Left ventricle myocardium inferior (tissue), 1 donor: ENCODE measurements at regions not wholly inside any gene's neighbourhood (a gene's known extent, or its start where the extent isn't known, plus 50 kb on each side); places are given as distances from the start of the nearest gene placed in this dataset.
A peak's percentile ranks its signal among the peaks of the same experiment; 100 is the strongest.
"Not testable (repeated sequence)": the region's sequence is repeated elsewhere in the genome, so short reads cannot be mapped to it uniquely, and the experiment has no call there.

Experiments
- DNase-seq: peaks from one replicate; pipeline ENCODE4 v3.0.0-alpha.2; 2020
- H3K27ac ChIP-seq: fragments of 200-600 bp; replicated peaks from 2 replicates; pipeline ENCODE4 v1.8.0; 2021
- H3K27me3 ChIP-seq: fragments of 200-600 bp; 2 replicates; pipeline ENCODE4 v1.8.0; 2021; ENCODE audit warnings: low read depth
- H3K36me3 ChIP-seq: fragments of 200-600 bp; 2 replicates; pipeline ENCODE4 v1.8.0; 2021
- H3K4me1 ChIP-seq: fragments of 200-600 bp; 2 replicates; pipeline ENCODE4 v1.8.0; 2021
- H3K4me3 ChIP-seq: fragments of 200-600 bp; 2 replicates; pipeline ENCODE4 v1.8.0; 2021; ENCODE audit warnings: mild to moderate bottlenecking, moderate library complexity
- H3K9me3 ChIP-seq: fragments of 200-600 bp; replicated peaks from 2 replicates; pipeline ENCODE4 v1.8.0; 2021
- CTCF ChIP-seq: fragments of 200-600 bp; IDR thresholded peaks from 2 replicates; pipeline ENCODE4 v1.8.0; 2021; ENCODE audit warnings: antibody characterized with exemption, mild to moderate bottlenecking, borderline replicate concordance
- intact Hi-C: fragments of 100-400 bp; cut with micrococcal nuclease; formaldehyde crosslinking; loops from one replicate; pipeline ENCODE4 v1.11.0; 2022
- donor health status: DM: no; HTN: yes; CAD: no; lungs with severe emphysema.

- no peak for TF ChIP-seq CTCF
- H3K27ac ChIP-seq, result no peak overlapping the region
- H3K4me3 ChIP-seq, result peak overlapping the region; percentile 50
- H3K27me3 ChIP-seq, result peaks cover 7% of the 10 kb centered on the region
- intact Hi-C loops, result no loop called here
- peak; percentile 23 for DNase-seq
- no peaks in the 10 kb centered on the region for H3K36me3 ChIP-seq
- H3K4me1 ChIP-seq, result peaks cover 7% of the 10 kb centered on the region
- H3K9me3 ChIP-seq, result no peaks in the 10 kb centered on the region
These were observed 70.5 kb upstream of the ABI1 start for GRCh38 chr10:26931223-26931622.

GRCh38 chr10:26922824-26923223, 62.1 kb upstream of the ABI1 start:
- H3K27me3 ChIP-seq, DNase-seq, H3K4me1 ChIP-seq, H3K36me3 ChIP-seq, H3K9me3 ChIP-seq, intact Hi-C loops, H3K4me3 ChIP-seq, H3K27ac ChIP-seq: not testable (repeated sequence)

- H3K36me3 ChIP-seq, DNase-seq, H3K9me3 ChIP-seq, intact Hi-C loops, H3K4me3 ChIP-seq, H3K27me3 ChIP-seq, H3K4me1 ChIP-seq, H3K27ac ChIP-seq: not testable (repeated sequence)
These were observed 58.5 kb upstream of the ABI1 start for GRCh38 chr10:26919156-26919860.

- Histone ChIP-seq H3K27ac (no peak overlapping the region), H3K9me3 (no peaks in the 10 kb centered on the region), H3K36me3 (no peaks in the 10 kb centered on the region), H3K27me3 (no peaks in the 10 kb centered on the region), H3K4me3 (no peak overlapping the region), H3K4me1 (no peaks in the 10 kb centered on the region)
- TF ChIP-seq CTCF, result no peak
- no peak for DNase-seq
- intact Hi-C loops, result no loop called here
These were observed 54.1 kb upstream of the ABI1 start for GRCh38 chr10:26914898-26915297.

GRCh38 chr10:26911811-26912461, 51.2 kb upstream of the ABI1 start:
- TF ChIP-seq CTCF, result no peak
- no peak overlapping the region for H3K4me3 ChIP-seq
- intact Hi-C loops, result no loop called here
- H3K4me1 ChIP-seq, result no peaks in the 10 kb centered on the region
- no peak overlapping the region for H3K27ac ChIP-seq
- DNase-seq, result no peak
- no peaks in the 10 kb centered on the region for H3K36me3 ChIP-seq
- no peaks in the 10 kb centered on the region for H3K9me3 ChIP-seq
- no peaks in the 10 kb centered on the region for H3K27me3 ChIP-seq
